Suprapubic skin (tissue), 3 donors: ENCODE measurements at regions not wholly inside any gene's neighbourhood (a gene's known extent, or its start where the extent isn't known, plus 50 kb on each side); places are given as distances from the start of the nearest gene placed in this dataset.

Experiments
- CTCF ChIP-seq, 2 donors: fragments of 200-600 bp in 1 of 2; fragments of 450-650 bp in 1 of 2; sonication (generic) in 1 of 2; IDR thresholded peaks; one replicate each; pipeline ENCODE4 v1.5.1; 2016 to 2019; ENCODE audit warnings: antibody characterized with exemption in 2 of 2, mild to moderate bottlenecking in 1 of 2, moderate library complexity in 1 of 2
- EP300 ChIP-seq: sonication (generic); formaldehyde crosslinking; IDR thresholded peaks from one replicate; pipeline ENCODE4 v1.6.1; 2017; ENCODE audit warnings: antibody characterized with exemption
- POLR2A ChIP-seq, 2 donors: fragments of 450-650 bp; IDR thresholded peaks; one replicate each; pipeline ENCODE4 v1.6.1; 2017; ENCODE audit warnings: antibody characterized with exemption in 2 of 2, mild to moderate bottlenecking in 2 of 2, moderate library complexity in 2 of 2

DNA sequence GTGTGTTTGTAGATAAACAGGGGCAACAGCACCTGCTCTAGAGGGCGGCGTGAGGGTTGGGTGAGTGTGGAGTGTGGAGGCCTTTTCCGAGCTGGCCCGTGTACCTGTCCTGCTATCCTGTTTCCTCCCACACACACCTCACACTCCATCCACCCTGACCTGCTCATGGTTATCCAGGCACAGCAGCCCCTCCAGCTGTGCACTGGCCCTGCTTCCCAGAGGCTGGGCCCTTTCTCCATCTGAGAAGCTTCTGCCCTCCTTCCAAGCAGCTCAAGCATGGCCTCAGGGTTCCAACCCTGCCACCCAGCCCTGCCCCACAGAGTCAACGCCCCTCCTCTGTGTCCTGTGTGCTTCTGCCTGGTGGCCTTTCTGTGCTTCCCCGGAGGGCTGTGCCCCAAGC, 86.9 kb downstream of the SOX1 start:
- no peak for TF ChIP-seq POLR2A (IDR thresholded peaks at IDR 0.05)
- TF ChIP-seq CTCF (IDR thresholded peaks at IDR 0.05): no peak
- no peak for TF ChIP-seq EP300
